ENCODE measurements at regions not wholly inside any gene's neighbourhood (a gene's known extent, or its start where the extent isn't known, plus 50 kb on each side); places are given as distances from the start of the nearest gene placed in this dataset.

DNA sequence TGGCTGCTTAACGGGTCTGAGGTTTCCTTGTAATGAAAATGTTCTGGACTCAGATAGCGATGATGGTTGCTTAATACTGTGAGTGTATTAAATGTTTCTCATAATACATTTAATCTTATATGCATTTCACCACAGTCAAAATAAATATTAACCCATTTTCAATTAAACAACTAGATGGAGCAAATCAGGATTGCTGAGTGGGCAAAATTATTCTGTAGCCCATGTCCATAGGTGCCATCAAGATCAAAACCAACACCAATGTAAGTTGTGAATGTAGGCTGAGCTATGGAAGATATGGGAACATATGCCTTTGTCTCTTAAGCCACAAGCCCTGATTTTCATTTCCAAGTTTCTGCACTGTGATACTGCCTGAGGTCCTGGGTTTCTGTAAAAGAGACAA, 572.6 kb upstream of the EEF2KMT start:
- TF ChIP-seq, protein P1, sequence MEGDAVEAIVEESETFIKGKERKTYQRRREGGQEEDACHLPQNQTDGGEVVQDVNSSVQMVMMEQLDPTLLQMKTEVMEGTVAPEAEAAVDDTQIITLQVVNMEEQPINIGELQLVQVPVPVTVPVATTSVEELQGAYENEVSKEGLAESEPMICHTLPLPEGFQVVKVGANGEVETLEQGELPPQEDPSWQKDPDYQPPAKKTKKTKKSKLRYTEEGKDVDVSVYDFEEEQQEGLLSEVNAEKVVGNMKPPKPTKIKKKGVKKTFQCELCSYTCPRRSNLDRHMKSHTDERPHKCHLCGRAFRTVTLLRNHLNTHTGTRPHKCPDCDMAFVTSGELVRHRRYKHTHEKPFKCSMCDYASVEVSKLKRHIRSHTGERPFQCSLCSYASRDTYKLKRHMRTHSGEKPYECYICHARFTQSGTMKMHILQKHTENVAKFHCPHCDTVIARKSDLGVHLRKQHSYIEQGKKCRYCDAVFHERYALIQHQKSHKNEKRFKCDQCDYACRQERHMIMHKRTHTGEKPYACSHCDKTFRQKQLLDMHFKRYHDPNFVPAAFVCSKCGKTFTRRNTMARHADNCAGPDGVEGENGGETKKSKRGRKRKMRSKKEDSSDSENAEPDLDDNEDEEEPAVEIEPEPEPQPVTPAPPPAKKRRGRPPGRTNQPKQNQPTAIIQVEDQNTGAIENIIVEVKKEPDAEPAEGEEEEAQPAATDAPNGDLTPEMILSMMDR (IDR thresholded peaks at IDR 0.05 in 4 of 5, conservative IDR thresholded peaks at IDR 0.05 in 1 of 5): no peak
- TF ChIP-seq POLR2A (IDR thresholded peaks at IDR 0.05): no peak
